ENCODE measurements at regions not wholly inside any gene's neighbourhood (a gene's known extent, or its start where the extent isn't known, plus 50 kb on each side); places are given as distances from the start of the nearest gene placed in this dataset.

GRCh38 chr12:127745469-127746212, 521.3 kb upstream of the TMEM132C start:
- Histone ChIP-seq H3K9me3 (no peaks in the 10 kb centered on the region), H3K36me3 (no peaks in the 10 kb centered on the region), H3K27ac (no peak overlapping the region), H3K4me1 (no peaks in the 10 kb centered on the region), H3K27me3 (no peaks in the 10 kb centered on the region), H3K4me3 (no peak overlapping the region)
- no peak for ATAC-seq
- intact Hi-C loops (cut with DNase I), result no loop called here
- TF ChIP-seq POLR2A (IDR thresholded peaks at IDR 0.05), result no peak
- TF ChIP-seq, protein P1, sequence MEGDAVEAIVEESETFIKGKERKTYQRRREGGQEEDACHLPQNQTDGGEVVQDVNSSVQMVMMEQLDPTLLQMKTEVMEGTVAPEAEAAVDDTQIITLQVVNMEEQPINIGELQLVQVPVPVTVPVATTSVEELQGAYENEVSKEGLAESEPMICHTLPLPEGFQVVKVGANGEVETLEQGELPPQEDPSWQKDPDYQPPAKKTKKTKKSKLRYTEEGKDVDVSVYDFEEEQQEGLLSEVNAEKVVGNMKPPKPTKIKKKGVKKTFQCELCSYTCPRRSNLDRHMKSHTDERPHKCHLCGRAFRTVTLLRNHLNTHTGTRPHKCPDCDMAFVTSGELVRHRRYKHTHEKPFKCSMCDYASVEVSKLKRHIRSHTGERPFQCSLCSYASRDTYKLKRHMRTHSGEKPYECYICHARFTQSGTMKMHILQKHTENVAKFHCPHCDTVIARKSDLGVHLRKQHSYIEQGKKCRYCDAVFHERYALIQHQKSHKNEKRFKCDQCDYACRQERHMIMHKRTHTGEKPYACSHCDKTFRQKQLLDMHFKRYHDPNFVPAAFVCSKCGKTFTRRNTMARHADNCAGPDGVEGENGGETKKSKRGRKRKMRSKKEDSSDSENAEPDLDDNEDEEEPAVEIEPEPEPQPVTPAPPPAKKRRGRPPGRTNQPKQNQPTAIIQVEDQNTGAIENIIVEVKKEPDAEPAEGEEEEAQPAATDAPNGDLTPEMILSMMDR (IDR thresholded peaks at IDR 0.05), result no peak
- 46% methylated on average over 9 of the region's 9 CpGs for WGBS (ENCODE audit: insufficient coverage, low coverage, low lambda C conversion rate, missing lambda C conversion rate)
- no peak for DNase-seq

DNA sequence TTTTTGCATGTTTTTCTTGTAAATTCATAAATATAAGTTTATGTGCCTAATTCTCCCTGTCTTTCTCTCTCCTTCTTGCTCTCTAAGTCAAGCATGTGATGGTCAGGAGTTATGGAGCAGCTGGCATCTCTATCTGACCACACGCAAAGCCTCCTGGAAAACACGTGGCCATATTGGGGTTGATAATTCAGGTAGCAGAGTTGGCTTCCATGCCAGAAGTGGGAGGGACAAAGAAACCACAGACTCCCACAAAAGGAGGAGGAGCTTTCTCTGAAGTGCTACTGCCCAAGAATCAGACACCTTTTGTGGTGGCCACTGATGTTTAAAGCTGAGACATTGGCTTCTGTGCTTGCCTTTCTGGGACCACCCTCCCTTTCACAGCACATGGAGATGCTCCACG, 517.6 kb upstream of the TMEM132C start:
- no peaks in the 10 kb centered on the region for H3K27me3 ChIP-seq
- DNase-seq (no peak), ATAC-seq (no peak)
- H3K9me3 ChIP-seq, result no peaks in the 10 kb centered on the region
- WGBS (ENCODE audit: insufficient coverage, low coverage, low lambda C conversion rate, missing lambda C conversion rate), result 87% methylated on average over 3 of the region's 3 CpGs
- H3K4me3 ChIP-seq, result no peak overlapping the region
- no peak for TF ChIP-seq POLR2A (IDR thresholded peaks at IDR 0.05)
- TF ChIP-seq, protein P1 (IDR thresholded peaks at IDR 0.05), result no peak
- H3K36me3 ChIP-seq, result no peaks in the 10 kb centered on the region
- intact Hi-C loops (cut with DNase I), result no loop called here
- H3K4me1 ChIP-seq, result no peaks in the 10 kb centered on the region
- no peak overlapping the region for H3K27ac ChIP-seq

DNA sequence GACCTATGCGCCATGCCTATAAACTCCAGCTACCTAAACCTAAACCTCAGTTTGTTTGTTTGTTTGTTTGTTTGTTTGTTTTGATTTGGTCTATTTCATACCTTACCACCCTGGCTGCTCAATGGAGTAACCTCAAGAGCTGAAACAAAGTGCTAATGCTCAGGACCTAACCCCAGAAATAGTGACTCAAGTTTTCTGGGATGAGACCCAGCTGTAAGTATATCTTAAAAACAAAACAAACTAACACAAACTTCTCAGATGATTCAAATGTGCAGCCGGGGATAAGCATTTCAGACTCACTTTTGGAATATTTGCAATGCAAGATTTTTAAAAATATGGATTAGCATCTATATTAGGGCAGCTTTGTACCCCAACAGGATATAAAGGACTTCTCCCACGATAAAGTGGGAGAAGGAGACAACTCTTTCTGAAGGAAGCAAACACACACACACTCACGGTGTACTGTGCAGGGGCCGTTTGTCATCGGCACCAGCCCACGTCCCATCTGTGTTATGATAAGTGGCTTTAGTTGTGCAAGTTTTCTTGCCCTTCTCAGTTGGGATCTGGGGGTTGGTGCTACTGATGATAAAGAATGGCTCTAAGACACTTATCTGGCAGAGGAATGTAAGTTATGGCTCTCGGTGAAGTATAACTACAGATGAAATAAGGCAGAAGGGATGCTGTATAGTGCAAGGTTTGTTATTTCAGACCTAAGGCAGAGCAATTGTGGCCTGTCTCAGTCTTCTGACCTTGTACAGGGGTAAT, 516.7 kb upstream of the TMEM132C start:
- Histone ChIP-seq H3K4me3 (no peak overlapping the region), H3K27ac (no peak overlapping the region), H3K4me1 (no peaks in the 10 kb centered on the region), H3K27me3 (no peaks in the 10 kb centered on the region), H3K9me3 (no peaks in the 10 kb centered on the region), H3K36me3 (no peaks in the 10 kb centered on the region)
- DNase-seq, result no peak
- WGBS (ENCODE audit: insufficient coverage, low coverage, low lambda C conversion rate, missing lambda C conversion rate), result 35% methylated on average over 7 of the region's 8 CpGs
- intact Hi-C loops (cut with DNase I), result no loop called here
- no peak for ATAC-seq
- TF ChIP-seq, protein P1 (IDR thresholded peaks at IDR 0.05), result no peak

- Histone ChIP-seq H3K9me3 (no peaks in the 10 kb centered on the region), H3K27me3 (no peaks in the 10 kb centered on the region), H3K4me3 (no peak overlapping the region), H3K36me3 (no peaks in the 10 kb centered on the region), H3K4me1 (no peaks in the 10 kb centered on the region), H3K27ac (no peak overlapping the region)
- DNase-seq (no peak), ATAC-seq (no peak)
- no peak for TF ChIP-seq POLR2A (IDR thresholded peaks at IDR 0.05)
- TF ChIP-seq, protein P1 (IDR thresholded peaks at IDR 0.05), result no peak
- intact Hi-C loops (cut with DNase I), result no loop called here
- 47% methylated on average over 1 of the region's 1 CpG for WGBS (ENCODE audit: insufficient coverage, low coverage, low lambda C conversion rate, missing lambda C conversion rate)
Observed at GRCh38 chr12:127752802-127753201, 514.2 kb upstream of the TMEM132C start.
